GM19238 (cell line): ENCODE measurements at regions not wholly inside any gene's neighbourhood (a gene's known extent, or its start where the extent isn't known, plus 50 kb on each side); places are given as distances from the start of the nearest gene placed in this dataset.
"Not testable (repeated sequence)": the region's sequence is repeated elsewhere in the genome, so short reads cannot be mapped to it uniquely, and the experiment has no call there.

Experiments
- DNase-seq: peaks from one replicate; pipeline ENCODE4 v3.0.0; 2011; ENCODE audit warnings: low spot score; ENCODE audit not compliant: insufficient read length

GRCh38 chr4:42205541-42205940 lies 53.1 kb upstream of the BEND4 start:
- DNase-seq: no peak

DNA sequence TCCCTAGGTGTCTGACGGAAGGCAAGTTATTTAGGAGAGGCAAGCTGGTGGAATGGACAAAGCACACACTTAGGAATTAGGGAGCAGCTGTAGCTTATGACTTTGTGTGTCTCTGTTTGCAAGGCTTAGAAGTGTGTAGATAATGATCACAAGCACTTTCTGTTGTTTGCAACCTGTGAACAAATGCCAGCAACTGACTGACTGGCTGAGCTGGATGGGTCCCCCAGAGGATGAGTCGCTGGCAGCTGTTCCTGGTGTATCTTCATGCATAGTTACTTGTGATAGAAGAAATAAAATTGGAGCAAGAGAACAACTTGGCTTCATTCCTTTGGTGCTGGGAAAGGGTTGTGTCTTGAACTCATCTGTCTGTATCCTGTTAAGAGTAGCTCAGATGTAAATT lies 64.2 kb upstream of the BEND4 start:
- DNase-seq: no peak

GRCh38 chr4:42225286-42225685 lies 72.8 kb upstream of the BEND4 start:
- no peak for DNase-seq

DNA sequence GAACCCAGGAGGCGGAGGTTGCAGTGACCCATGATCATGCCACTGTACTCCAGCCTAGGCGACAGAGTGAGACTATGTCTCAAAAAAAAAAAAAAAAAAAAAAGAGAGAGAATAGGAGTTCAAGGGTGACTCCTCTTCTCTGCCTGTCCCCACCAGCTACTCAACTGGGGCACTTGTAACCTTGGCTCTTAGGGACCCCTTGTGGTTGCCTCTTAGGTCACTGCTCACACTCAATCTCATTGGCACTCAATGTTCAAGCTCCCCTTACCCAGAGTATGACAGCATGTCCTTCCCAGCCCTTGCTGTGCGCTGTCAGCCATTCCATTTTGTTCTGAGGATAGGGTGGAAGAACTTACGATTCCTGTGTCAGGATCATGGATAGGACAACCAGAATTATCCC lies 82.4 kb upstream of the BEND4 start:
- DNase-seq: no peak

- DNase-seq: no peak
Measured at GRCh38 chr4:42235304-42236021, 83.0 kb upstream of the BEND4 start.

GRCh38 chr4:42237010-42237409 lies 84.6 kb upstream of the BEND4 start:
- no peak for DNase-seq

DNA sequence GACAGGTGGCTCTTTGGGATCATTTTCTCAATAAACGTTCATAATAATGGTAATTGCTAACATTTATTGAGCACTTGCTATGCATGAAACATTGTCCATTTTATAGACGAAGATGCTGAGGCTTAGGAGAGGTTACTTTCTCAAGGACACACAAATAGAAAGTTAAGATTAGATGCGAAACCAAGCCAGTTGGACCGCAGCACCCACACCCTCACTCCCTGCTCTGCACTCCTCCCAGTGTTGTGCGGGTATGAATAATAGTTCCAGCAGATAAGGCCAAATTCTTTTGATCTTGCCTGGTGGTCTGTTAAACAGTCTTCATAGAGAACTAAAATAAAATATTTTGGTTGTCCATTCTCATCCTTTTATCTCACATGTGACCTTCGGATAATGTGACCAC lies 85.0 kb upstream of the BEND4 start:
- DNase-seq: no peak

GRCh38 chr4:42248972-42249371 lies 96.5 kb upstream of the BEND4 start:
- no peak for DNase-seq

DNA sequence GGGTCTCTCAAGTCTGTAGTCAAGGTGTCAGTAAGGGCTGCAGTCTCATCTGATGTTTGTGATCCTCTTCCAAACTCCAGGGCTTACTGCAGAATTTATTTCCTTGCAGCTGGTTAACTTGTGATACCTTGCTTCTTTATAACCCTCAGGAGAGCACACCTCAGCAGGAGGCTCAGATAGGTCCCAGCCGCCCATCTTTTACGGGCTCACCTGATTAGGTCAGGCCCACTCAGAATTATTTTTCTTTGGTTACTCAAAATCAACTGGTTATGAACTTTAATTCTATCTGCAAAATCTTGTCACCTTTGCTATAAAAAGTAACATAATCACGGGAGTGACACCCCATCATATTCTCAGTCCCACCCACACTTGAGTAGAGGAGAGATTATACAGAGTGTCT lies 99.9 kb upstream of the BEND4 start:
- no peak for DNase-seq

GRCh38 chr4:42257645-42258044 lies 105.2 kb upstream of the BEND4 start:
- DNase-seq: not testable (repeated sequence)

- no peak for DNase-seq
Measured at GRCh38 chr4:42262701-42263490, 110.4 kb upstream of the BEND4 start.

GRCh38 chr4:42265782-42266602 lies 113.5 kb upstream of the BEND4 start:
- no peak for DNase-seq

DNA sequence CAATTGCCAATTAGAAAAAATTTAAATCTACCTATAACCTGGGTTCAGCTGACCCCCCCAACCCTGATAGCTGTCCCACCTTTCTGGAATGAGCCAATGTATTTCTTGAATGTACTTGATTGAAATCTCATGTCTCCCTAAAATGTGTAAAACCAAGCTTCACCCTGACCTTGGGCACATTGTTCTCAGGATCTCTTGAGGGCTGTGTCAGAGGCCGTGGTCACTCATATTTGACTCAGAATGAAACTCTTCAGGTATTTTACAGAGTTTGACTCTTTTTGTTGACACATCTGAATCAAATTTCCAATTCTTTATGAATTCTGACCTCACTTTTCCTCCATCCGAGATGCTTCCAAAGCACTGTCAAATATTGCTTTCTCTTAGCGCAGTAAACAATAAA lies 115.3 kb upstream of the BEND4 start:
- no peak for DNase-seq

GRCh38 chr4:42268824-42269223 lies 116.4 kb upstream of the BEND4 start:
- no peak for DNase-seq

- DNase-seq: no peak
Measured at GRCh38 chr4:42271096-42271495, 118.6 kb upstream of the BEND4 start.

- no peak for DNase-seq
Measured at GRCh38 chr4:42277291-42277690, 120.0 kb upstream of the SHISA3 start.

DNA sequence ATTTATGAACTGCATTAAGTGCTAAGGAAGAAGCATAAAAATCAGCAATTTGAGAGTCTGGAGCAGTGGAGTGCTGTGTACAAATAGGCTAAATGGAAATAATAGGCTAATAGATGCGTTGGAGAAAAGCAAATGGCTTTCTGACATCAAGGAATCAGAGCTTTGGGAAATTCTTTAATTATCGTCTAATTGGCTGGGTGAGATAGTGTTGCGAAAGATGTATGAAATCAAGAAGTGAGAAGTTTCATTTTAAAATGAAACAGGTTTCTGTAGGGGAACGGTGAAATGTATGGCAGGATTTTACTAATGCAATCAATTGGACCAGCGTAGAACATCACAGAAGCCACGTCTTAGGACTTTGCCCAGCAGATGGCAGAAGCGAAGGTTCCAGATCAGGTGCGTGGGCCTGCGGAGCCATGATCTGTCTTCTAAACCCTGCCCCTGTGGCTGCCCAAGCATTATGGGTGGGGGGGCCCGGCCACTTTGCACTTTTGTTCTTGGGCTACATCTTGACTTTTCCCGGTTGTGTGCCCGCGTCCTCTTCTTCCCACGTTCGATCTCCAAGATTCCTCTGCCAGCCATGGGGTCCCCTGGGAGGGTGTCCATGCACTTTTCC lies 118.5 kb upstream of the SHISA3 start:
- DNase-seq: no peak

DNA sequence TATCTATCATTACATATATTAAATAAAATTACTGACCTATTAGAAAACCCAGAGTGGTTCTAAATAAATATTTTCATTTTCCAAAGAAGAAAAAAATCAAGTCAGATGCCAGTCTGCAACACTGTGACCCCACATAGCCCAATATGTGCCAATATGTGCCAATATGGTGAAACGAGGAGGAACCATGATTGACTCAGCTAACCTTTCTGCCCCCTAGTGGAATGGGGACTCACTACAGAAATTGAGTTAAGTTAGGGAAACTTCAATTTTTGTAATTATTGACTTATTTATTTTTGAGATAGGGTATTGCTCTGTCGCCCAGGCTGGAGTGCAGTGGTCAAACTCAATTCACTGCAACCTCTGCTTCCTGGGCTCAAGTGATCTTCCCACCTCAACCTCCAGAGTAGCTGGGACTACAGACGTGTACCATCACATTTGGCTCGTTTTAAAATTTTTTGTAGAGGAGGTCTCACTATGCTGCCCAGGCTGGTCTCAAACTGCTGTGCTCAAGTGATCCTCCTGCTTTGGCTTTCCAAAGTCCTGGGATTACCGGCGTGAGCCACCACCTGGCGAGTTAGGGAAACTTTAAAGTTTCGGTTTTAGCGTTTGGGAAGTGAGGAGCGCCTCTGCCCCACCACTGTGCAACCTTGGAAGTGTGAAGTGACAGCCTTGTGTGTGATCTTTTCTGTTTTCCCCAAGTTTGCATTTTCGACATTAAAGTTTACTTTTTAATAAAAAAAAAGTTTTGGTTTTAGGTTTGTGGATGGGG lies 116.8 kb upstream of the SHISA3 start:
- DNase-seq: peak; percentile 23

- no peak for DNase-seq
Measured at GRCh38 chr4:42281324-42282020, 115.8 kb upstream of the SHISA3 start.
